Suprapubic skin (tissue), 3 donors: ENCODE measurements at regions not wholly inside any gene's neighbourhood (a gene's known extent, or its start where the extent isn't known, plus 50 kb on each side); places are given as distances from the start of the nearest gene placed in this dataset.

ENCODE experiments used
- CTCF ChIP-seq, 2 donors: fragments of 200-600 bp in 1 of 2; fragments of 450-650 bp in 1 of 2; sonication (generic) in 1 of 2; IDR thresholded peaks; one replicate each; pipeline ENCODE4 v1.5.1; 2016 to 2019; ENCODE audit warnings: antibody characterized with exemption in 2 of 2, mild to moderate bottlenecking in 1 of 2, moderate library complexity in 1 of 2
- POLR2AphosphoS5 ChIP-seq, 3 donors: sonication (generic); formaldehyde crosslinking; IDR thresholded peaks; one replicate each; pipeline ENCODE4 v1.6.1; 2017; ENCODE audit warnings: antibody characterized with exemption in 3 of 3

- TF ChIP-seq CTCF (IDR thresholded peaks at IDR 0.05) (no peak), POLR2AphosphoS5 (IDR thresholded peaks at IDR 0.05) (no peak)
These were observed 242.4 kb upstream of the ZNF521 start for GRCh38 chr18:25594351-25594750.
